ENCODE measurements at regions not wholly inside any gene's neighbourhood (a gene's known extent, or its start where the extent isn't known, plus 50 kb on each side); places are given as distances from the start of the nearest gene placed in this dataset.

GRCh38 chr22:49510718-49511117 is 317.0 kb downstream of the BRD1 start:
- no peak for TF ChIP-seq CTCF (IDR thresholded peaks at IDR 0.05; ENCODE audit: low read depth, low read length, poor library complexity, severe bottlenecking)
- TF ChIP-seq EZH2phosphoT487 (IDR thresholded peaks at IDR 0.05; ENCODE audit: borderline replicate concordance, low read length), result no peak
